Fibroblast of skin of right biceps (primary cell): ENCODE measurements at regions not wholly inside any gene's neighbourhood (a gene's known extent, or its start where the extent isn't known, plus 50 kb on each side); places are given as distances from the start of the nearest gene placed in this dataset.
"Not testable (repeated sequence)": the region's sequence is repeated elsewhere in the genome, so short reads cannot be mapped to it uniquely, and the experiment has no call there.

ENCODE experiments used
- DNase-seq: peaks from one replicate; pipeline ENCODE4 v3.0.0-alpha.2; 2013

DNA sequence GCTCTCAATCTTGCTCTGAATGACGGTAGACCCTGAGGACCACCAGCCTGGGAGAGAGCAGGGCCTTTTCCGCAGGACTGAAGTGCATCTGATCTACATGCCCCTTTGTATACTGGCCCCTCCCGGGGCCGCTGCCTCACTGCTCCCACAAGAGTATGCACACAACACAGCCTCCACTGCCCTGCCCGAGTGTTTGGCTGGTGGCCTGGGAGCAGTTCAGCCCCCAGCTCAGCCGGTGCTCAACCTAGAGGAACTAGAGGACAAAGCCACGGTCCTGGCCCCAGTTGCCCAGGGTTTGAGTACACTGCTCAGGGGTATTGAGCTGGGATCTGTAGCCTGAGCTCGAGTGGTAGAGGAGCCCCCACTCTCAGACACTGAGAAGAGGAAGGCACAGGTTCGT lies 118.9 kb upstream of the CAB39 start:
- no peak for DNase-seq

DNA sequence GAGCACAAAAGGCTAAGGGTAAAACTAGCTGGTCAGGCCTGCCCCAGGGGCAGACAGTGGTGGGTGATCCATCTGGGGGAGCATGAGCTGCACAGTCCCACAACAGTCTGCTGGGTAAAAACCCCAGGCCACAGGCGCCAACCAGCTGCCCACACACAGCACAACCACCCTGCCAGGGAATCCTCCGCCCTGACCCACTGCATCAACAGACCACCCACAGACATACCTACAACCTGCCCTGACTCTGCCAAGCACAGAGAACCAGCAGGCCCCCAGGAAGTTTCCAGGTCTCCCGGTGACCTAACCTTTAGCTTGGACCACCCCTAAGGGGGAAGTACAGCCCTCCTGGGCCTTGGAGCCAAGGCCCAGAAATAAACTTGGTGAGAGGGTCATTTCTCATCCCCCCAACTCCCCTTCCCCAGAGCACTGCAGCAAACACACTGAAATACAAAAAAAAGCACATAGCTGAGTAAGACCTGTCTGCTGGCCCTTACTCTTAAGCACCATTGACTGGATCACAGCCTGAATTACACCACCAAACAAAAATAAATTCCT lies 118.3 kb upstream of the CAB39 start:
- DNase-seq, result no peak

DNA sequence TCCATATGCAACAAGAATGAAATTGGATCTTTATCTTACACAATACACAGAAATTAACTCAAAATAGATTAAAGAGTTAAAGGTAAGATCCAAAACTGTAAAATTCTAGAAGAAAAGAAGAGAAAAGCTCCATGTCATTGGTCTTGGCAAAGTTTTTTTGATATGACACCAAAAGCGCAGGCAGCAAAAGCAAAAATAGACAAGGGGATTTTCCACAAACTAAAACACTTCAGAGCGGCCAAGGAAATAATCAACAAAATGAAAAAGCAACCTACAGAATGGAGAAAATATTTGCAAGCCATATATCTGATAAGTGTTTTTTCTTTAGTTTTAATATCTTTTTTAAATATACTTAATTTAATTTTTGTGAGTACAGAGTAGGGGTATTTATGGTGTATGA lies 112.8 kb upstream of the CAB39 start:
- DNase-seq, result no peak

GRCh38 chr2:230600285-230600684 lies 112.4 kb upstream of the CAB39 start:
- no peak for DNase-seq

GRCh38 chr2:230600881-230601280 lies 111.8 kb upstream of the CAB39 start:
- no peak for DNase-seq

DNA sequence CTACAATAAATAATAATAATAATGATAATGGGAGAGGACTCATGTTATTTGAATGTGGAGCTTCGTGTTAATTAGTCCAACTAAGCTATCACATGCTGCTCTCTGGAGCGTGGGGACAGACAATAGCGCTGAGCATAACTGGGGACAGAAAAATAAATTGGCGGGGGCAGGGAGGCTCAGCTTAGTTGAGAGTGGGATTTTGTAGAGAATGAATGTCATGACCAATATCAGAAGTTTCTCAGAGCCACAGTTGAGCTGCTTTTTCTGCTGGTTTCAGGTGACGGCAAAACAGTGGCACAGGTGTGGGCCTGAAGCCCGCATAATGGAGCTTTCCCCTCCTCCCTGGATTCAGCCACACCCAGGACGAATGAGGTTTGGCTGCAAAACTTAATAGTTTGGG lies 111.1 kb upstream of the CAB39 start:
- no peak for DNase-seq

DNA sequence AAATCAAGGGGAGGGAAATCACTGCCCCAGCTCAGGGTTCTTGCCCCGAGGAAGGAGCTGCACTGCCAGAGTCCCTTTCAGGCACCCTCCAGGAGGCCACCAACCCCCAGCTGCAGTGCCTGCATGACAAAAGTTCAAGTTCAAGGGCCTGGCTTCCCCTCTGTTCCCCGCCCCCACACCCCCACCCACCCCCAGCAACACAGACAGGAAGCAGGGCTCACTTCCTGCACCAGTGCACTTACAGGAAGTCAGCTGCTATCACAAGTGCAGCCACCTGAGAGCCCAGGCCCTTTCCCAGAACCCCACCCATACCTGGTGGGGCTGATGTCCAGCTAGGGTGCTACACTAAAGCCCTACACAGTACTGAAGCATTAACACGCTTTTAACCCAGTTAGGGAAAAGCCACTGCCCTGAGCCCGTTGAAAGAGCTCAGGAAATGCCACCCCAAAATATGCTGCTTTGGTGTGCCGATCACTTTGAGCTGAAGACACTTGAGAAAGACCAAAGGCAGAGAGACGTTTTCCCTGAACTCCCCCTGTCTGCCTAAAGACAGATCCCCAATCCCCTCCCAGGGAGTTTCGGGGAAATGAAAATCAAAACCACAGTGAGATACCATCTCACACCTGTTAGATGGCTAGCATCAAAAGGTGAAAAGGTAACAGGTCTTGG lies 109.9 kb upstream of the CAB39 start:
- no peak for DNase-seq

DNA sequence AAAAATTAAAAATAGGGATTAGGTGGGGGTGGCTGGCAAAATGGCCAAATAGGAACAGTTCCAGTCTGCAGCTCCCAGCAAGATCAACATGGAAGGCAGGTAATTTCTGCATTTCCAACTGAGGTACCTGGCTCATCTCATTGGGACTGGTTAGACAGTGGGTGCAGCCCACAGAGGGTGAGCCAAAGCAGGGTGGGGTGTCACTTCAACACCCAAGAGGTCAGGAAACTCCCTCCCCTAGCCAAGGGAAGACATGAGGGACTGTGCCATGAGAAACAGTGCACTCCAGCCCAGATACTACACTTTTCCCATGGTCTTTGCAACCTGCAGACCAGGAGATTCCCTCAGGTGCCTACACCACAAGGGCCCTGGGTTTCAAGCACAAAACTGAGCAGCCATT lies 109.3 kb upstream of the CAB39 start:
- DNase-seq, result not testable (repeated sequence)

GRCh38 chr2:230604158-230604557 lies 108.5 kb upstream of the CAB39 start:
- DNase-seq, result not testable (repeated sequence)

GRCh38 chr2:230614040-230614439 lies 98.6 kb upstream of the CAB39 start:
- no peak for DNase-seq

DNA sequence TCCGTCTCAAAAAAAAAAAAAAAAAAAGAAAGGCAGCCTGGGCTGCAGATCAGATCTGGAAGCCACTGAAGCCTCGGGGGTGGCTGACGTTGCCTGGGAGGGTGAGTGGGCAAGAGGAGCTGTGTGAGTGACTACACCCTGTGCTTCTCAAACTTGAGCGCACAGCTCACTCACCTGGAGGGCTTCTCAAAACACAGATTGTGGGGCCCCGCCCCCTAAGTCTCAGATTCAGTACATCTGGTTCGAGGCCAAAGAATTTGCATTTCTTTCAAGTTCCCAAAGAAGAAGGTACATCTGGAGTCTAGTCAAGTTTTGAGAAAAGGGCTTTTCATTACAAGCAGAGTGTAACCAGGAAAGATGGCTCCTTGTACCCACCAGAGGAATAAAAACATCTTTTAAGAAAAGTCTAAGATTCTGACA lies 97.7 kb upstream of the CAB39 start:
- no peak for DNase-seq

DNA sequence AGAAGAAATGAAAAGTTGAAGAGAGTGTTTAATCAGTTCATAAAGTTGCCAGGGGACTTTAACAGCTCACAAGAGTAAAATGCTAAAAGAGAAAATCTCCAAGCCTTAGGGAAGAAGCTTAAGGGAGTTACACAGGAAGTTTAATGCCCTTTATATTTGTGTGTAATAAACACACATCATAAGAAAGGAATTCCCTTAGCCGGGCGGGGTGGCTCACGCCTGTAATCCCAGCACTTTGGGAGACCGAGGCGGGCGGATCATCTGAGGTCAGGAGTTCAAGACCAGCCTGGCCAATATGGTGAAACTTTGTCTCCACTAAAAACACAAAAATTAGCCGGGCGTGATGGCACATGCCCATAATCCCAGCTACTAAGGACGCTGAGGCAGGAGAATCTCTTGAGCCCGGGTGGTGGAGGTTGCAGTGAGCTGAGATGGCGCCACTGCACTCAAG lies 95.4 kb upstream of the CAB39 start:
- peak; percentile 84 for DNase-seq

GRCh38 chr2:230619491-230619890 lies 93.2 kb upstream of the CAB39 start:
- no peak for DNase-seq

DNA sequence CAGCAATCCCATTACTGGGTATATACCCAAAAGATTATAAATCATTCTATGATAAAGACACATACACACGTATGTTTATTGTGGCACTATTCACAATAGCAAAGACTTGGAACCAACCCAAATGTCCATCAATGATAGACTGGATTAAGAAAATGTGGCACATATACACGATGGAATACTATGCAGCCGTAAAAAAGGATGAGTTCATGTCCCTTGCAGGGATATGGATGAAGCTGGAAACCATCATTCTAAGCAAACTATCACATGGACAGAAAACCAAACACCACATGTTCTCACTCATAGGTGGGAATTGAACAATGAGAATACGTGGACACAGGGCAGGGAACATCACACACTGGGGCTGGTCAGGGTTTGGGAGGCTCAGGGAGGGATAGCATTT lies 87.4 kb upstream of the CAB39 start:
- not testable (repeated sequence) for DNase-seq

- not testable (repeated sequence) for DNase-seq
Observed at GRCh38 chr2:230627091-230627490, 85.6 kb upstream of the CAB39 start.

DNA sequence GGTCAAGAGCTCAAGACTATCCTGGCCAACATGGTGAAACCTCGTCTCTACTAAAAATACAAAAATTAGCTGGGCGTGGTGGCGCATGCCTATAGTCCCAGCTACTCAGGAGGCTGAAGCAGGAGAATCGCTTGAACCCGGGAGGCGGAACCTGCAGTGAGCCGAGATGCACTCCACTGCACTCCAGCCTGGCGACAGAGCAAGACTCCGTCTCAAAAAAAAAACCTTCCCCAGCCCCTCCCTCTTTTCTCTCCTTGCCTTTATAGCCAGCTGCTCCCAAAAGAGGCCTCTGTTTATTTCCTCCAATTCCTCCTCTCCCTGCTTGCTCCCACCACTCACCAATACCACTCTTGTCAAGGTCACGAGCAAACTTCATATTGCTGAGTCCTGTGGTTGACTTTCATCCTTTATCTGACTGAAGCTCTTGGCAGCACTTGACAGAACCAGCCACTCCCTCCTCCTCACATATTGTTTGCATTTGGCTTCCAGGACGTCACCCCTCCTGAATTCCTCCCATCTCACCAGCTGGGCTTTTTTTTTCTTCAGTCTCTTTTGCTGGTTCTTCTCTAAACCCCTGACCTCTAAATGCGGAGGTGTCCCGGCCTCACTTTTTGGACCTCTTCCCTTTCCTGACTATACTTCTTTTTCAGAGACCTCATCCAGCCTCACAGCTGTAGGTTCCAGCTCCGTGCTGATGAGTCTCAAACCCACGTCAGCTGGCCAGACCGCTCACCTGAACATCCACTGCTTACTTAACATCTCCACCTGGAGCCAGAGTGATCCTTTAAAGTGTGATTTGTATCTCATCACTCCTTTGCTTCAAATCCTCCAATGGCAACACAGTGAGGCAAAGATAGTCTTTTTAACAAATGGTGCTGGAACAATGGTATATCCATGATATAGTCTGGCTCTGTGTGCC lies 84.6 kb upstream of the CAB39 start:
- peak; percentile 63 for DNase-seq

- no peak for DNase-seq
Observed at GRCh38 chr2:230631470-230631869, 81.2 kb upstream of the CAB39 start.

- DNase-seq, result no peak
Observed at GRCh38 chr2:230634146-230634545, 78.5 kb upstream of the CAB39 start.

DNA sequence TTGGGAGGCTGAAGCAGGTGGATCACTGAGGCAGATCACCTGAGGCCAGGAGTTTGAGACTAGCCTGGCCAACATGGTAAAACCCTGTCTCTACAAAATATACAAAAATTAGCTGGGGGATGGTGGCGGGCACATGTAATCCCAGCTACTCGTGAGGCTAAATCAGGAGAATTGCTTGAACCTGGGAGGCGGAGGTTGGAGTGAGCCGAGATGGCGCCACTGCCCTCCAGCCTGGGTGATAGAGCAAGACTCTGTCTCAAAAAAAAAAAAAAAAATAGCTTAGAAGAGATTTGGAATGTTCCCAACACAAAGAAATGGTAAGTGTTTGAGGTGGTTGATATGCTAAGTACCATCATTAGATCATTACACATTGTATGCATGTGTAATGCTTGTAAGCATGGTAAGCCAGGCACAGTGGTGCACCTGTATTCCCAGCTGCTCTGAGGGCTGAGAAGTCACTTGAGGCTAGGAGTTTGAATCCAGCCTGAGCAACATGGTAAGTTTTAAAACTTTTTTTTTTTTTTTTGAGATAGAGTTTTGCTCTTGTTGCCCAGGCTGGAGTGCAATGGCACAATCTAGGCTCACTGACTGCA lies 77.8 kb upstream of the CAB39 start:
- DNase-seq, result not testable (repeated sequence)

GRCh38 chr2:230636684-230637271 lies 75.9 kb upstream of the CAB39 start:
- DNase-seq, result no peak

DNA sequence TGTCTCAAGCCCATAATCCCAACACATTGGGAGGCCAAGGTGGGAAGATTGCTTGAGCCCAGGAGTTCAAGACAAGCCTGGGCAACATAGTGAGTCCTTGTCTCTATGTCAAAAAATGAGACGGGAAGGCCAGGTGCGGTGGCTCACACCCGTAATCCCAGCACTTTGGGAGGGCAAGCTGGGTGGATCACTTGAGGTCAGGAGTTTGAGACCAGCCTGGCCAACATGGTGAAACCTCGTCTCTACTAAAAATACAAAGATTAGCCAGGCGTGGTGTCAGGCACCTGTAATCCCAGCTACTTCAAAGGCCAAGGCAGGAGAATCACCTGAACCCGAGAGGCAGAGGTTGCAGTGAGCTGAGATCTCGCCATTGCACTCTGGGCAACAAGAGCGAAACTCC lies 75.2 kb upstream of the CAB39 start:
- DNase-seq, result not testable (repeated sequence)

GRCh38 chr2:230640540-230641011 lies 72.1 kb upstream of the CAB39 start:
- DNase-seq, result peak; percentile 15

GRCh38 chr2:230642966-230643365 lies 69.7 kb upstream of the CAB39 start:
- DNase-seq, result no peak
